ENCODE measurements at regions not wholly inside any gene's neighbourhood (a gene's known extent, or its start where the extent isn't known, plus 50 kb on each side); places are given as distances from the start of the nearest gene placed in this dataset.
"Not testable (repeated sequence)": the region's sequence is repeated elsewhere in the genome, so short reads cannot be mapped to it uniquely, and the experiment has no call there.

DNA sequence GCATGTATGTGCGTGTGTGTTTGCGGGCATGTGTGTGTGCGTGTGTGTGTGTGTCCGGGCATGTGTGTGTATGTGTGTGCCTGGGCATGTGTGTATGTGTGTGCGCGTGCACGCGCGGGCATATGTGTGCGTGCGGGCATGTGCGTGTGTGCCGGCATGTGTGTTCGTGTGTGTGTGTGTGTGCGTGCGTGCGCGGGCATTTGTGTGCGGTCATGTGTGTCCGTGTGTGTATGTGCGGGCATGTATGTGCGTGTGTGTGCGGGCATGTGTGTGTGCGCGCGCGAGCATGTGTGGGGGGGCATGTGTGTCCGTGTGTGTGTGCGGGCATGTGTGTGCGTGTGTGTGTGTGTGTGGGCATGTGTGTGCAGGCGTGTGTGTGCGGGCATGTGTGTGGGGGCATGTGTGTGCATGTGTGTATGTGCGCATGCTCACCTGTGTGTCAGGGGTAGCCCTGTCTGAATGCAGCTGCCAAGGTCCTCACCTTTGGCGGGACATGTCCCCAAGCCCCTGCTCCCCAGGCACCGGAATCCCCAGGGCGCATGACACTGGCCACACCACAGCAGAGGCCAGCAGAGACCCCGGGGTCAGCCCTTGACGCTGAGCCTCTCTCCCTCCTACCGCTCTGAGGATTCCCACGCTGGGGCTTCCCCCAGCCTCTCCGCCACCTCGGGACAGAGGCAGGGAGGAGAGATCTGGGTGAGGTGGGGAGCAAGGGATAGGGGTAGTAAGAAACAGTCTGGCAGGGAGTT lies 109.5 kb upstream of the NCOR2 start:
- peak overlapping the region; percentile 82 for H3K4me3 Mint-ChIP-seq
- TF ChIP-seq, protein P1, sequence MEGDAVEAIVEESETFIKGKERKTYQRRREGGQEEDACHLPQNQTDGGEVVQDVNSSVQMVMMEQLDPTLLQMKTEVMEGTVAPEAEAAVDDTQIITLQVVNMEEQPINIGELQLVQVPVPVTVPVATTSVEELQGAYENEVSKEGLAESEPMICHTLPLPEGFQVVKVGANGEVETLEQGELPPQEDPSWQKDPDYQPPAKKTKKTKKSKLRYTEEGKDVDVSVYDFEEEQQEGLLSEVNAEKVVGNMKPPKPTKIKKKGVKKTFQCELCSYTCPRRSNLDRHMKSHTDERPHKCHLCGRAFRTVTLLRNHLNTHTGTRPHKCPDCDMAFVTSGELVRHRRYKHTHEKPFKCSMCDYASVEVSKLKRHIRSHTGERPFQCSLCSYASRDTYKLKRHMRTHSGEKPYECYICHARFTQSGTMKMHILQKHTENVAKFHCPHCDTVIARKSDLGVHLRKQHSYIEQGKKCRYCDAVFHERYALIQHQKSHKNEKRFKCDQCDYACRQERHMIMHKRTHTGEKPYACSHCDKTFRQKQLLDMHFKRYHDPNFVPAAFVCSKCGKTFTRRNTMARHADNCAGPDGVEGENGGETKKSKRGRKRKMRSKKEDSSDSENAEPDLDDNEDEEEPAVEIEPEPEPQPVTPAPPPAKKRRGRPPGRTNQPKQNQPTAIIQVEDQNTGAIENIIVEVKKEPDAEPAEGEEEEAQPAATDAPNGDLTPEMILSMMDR (conservative IDR thresholded peaks at IDR 0.05), result no peak
- H3K9me3 Mint-ChIP-seq, result no peaks in the 10 kb centered on the region
- H3K27ac Mint-ChIP-seq, result peak overlapping the region; percentile 95
- peaks cover 47% of the 10 kb centered on the region for H3K4me1 Mint-ChIP-seq (ENCODE audit: unreplicated experiment)
- H3K36me3 Mint-ChIP-seq, result no peaks in the 10 kb centered on the region
- DNase-seq (ENCODE audit: extremely low spot score, unreplicated experiment), result no peak
- H3K27me3 Mint-ChIP-seq, result no peaks in the 10 kb centered on the region

DNA sequence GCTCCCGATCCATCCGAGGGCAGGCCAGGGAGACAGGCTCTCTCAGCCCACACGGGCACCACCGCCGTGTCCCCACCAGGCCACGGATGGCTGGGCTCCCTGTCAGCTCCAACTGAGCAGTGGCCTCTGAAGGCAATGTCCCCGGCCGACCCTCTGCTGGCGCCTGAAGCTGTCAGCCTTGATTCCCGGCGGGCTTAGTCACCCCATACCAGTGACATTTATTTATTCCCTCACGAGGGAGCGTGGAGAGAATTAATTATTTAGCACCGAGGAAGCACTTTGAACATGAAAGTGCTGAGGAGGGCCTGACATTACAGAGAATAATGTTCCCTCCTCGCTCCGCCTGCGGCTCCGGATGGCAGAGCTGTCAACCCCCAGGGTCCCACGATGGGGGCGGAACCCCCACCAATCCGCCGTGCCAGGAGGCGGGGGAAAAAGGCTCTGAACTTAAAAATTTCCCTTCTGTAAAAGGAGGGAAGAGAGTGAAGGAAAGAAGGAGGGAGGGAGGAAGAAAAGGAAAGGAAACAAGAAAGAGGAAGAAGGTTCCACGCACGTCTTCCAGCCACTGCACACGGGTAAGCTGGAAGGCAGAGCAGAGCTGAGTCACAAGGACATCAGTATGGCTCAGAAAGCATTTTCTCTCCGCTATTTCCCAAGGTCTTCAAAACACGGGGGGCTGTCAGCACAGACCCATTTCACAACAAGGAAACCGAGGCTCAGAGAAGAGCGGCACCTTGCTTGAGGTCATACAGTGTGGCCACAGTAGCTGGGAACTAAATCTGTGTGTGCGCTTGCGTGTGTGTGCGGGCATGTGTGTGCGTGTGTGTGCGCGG lies 108.7 kb upstream of the NCOR2 start:
- peak overlapping the region; percentile 82 for H3K4me3 Mint-ChIP-seq
- H3K4me1 Mint-ChIP-seq (ENCODE audit: unreplicated experiment), result peaks cover 39% of the 10 kb centered on the region
- TF ChIP-seq, protein P1 (conservative IDR thresholded peaks at IDR 0.05), result no peak
- DNase-seq (ENCODE audit: extremely low spot score, unreplicated experiment), result no peak
- H3K27ac Mint-ChIP-seq, result peak overlapping the region; percentile 95
- H3K36me3 Mint-ChIP-seq, result no peaks in the 10 kb centered on the region
- H3K9me3 Mint-ChIP-seq, result no peaks in the 10 kb centered on the region
- H3K27me3 Mint-ChIP-seq, result no peaks in the 10 kb centered on the region

DNA sequence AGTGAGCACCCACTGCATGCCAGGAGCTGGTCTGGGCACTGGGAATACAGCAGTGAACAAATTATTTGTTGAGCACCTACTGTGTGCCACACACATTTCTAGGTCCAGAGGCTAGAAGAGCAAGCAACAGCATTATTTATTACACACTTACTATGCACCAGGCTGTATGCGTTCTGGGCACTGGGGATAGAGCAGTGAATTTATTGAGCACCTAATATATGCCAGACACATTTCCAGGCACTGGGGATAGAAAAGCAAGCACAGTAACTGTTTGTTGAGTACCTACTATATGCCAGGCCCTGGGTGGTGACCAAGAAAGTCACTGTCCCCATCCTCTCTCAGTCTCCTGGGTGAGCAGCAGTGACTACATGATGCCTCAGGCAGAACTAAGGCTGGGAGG lies 107.5 kb upstream of the NCOR2 start:
- Mint-ChIP-seq H3K27me3 (no peaks in the 10 kb centered on the region), H3K9me3 (no peaks in the 10 kb centered on the region), H3K4me3 (peak overlapping the region; percentile 50), H3K27ac (peak overlapping the region; percentile 76), H3K36me3 (no peaks in the 10 kb centered on the region), H3K4me1 (ENCODE audit: unreplicated experiment) (peaks cover 39% of the 10 kb centered on the region)
- DNase-seq (ENCODE audit: extremely low spot score, unreplicated experiment), result no peak
- TF ChIP-seq, protein P1 (conservative IDR thresholded peaks at IDR 0.05), result no peak

DNA sequence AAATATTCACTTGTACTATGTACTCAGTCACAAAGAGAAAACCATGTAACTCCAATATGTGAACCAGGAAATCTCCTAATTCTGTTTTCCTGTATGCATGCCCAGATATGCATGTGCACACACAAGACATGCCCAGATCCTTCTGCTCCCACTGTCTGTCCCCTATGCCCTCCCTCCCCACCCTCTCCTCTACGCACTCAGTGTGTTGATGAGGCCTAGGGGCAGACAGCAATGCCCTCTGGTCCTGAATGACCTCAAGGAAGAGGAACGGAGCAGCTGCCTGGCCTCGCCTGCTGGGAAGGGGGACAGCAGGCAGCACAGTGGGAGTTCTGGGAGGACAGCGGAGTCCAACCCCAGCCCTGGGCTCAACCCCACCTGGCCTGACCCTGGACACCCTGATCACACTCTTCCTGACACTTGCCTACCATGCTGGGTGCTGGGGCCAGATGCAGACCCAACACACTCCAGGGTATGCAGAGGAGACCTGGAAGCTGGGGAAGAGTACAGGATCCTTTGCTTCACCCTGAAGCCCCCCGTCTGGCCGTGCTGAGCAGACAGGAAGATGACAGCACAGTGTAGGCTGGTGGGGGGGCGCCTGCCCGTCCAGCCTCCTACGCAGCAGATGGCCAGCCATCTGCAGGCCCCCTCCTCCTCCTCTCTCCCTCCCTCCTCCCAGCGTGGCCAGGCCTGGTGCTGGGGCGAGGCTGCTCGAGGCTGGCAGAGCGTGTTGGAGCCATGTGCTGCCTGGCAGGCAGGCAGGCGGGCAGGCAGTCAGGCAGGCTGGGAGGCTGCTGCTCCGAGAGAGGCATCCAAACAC lies 106.6 kb upstream of the NCOR2 start:
- Mint-ChIP-seq H3K27me3 (no peaks in the 10 kb centered on the region), H3K4me1 (ENCODE audit: unreplicated experiment) (peaks cover 30% of the 10 kb centered on the region), H3K27ac (no peak overlapping the region), H3K4me3 (no peak overlapping the region), H3K9me3 (no peaks in the 10 kb centered on the region), H3K36me3 (no peaks in the 10 kb centered on the region)
- DNase-seq (ENCODE audit: extremely low spot score, unreplicated experiment), result no peak
- TF ChIP-seq, protein P1 (conservative IDR thresholded peaks at IDR 0.05), result no peak

DNA sequence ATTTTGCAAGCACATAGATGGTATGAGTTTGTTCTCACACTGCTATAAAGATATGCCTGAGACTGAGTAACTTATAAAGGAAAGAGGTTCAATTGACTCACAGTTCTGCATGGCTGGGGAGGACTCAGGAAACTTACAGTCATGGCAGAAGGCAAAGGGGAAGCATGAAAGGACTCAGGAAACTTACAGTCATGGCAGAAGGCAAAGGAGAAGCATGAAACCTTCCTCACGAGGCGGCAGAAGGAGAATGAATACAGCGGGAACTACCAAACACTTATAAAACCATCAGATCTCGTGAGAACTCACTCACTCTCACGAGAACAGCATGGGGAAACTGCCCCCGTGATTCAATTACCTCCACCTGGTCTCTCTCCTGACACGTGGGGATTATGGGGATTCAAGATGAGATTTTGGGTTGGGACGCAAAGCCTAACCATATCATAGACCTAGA lies 101.9 kb upstream of the NCOR2 start:
- H3K4me3 Mint-ChIP-seq; H3K27me3 Mint-ChIP-seq; DNase-seq (ENCODE audit: extremely low spot score, unreplicated experiment): not testable (repeated sequence)

More for the DNA sequence above, 101.9 kb upstream of the NCOR2 start:
- H3K36me3 Mint-ChIP-seq, H3K9me3 Mint-ChIP-seq, H3K27ac Mint-ChIP-seq: not testable (repeated sequence)
- H3K4me1 Mint-ChIP-seq (ENCODE audit: unreplicated experiment), result peaks cover 15% of the 10 kb centered on the region

Measured in type B pancreatic cell (in vitro differentiated cells).